GM21576 (cell line): ENCODE measurements at regions not wholly inside any gene's neighbourhood (a gene's known extent, or its start where the extent isn't known, plus 50 kb on each side); places are given as distances from the start of the nearest gene placed in this dataset.

Source experiments
- ATAC-seq: cut with Tn5 transposase; IDR thresholded peaks from one replicate; pipeline ENCODE4 v1.9.1; 2021; ENCODE audit warnings: mild to moderate bottlenecking, moderate library complexity; ENCODE audit not compliant: unreplicated experiment

- ATAC-seq = no peak
Observed at GRCh38 chr7:118671149-118671548, 446.6 kb downstream of the ANKRD7 start.

GRCh38 chr7:118684796-118685195 is 460.3 kb downstream of the ANKRD7 start:
- ATAC-seq = no peak

GRCh38 chr7:118689403-118689802 is 464.9 kb downstream of the ANKRD7 start:
- no peak for ATAC-seq

- no peak for ATAC-seq
Observed at GRCh38 chr7:118696879-118697278, 472.4 kb downstream of the ANKRD7 start.

- no peak for ATAC-seq
Observed at GRCh38 chr7:118699222-118699621, 474.7 kb downstream of the ANKRD7 start.

- no peak for ATAC-seq
Observed at GRCh38 chr7:118708741-118709140, 484.2 kb downstream of the ANKRD7 start.

GRCh38 chr7:118711688-118712087 is 487.2 kb downstream of the ANKRD7 start:
- ATAC-seq = no peak

GRCh38 chr7:118713039-118713438 is 488.5 kb downstream of the ANKRD7 start:
- no peak for ATAC-seq

GRCh38 chr7:118720632-118721031 is 496.1 kb downstream of the ANKRD7 start:
- no peak for ATAC-seq

- ATAC-seq = no peak
Observed at GRCh38 chr7:118731854-118732253, 507.4 kb downstream of the ANKRD7 start.

- no peak for ATAC-seq
Observed at GRCh38 chr7:118734541-118734940, 510.0 kb downstream of the ANKRD7 start.

- ATAC-seq = no peak
Observed at GRCh38 chr7:118735441-118735840, 510.9 kb downstream of the ANKRD7 start.

GRCh38 chr7:118737935-118738334 is 513.4 kb downstream of the ANKRD7 start:
- no peak for ATAC-seq

GRCh38 chr7:118745927-118746326 is 521.4 kb downstream of the ANKRD7 start:
- ATAC-seq = no peak

GRCh38 chr7:118747473-118747872 is 523.0 kb downstream of the ANKRD7 start:
- no peak for ATAC-seq

- no peak for ATAC-seq
Observed at GRCh38 chr7:118753479-118753878, 529.0 kb downstream of the ANKRD7 start.

- ATAC-seq = no peak
Observed at GRCh38 chr7:118754608-118755007, 530.1 kb downstream of the ANKRD7 start.

GRCh38 chr7:118755067-118755625 is 530.6 kb downstream of the ANKRD7 start:
- ATAC-seq = no peak

GRCh38 chr7:118757066-118757465 is 532.6 kb downstream of the ANKRD7 start:
- ATAC-seq = no peak

GRCh38 chr7:118758582-118758981 is 534.1 kb downstream of the ANKRD7 start:
- ATAC-seq = no peak

GRCh38 chr7:118759921-118760320 is 535.4 kb downstream of the ANKRD7 start:
- no peak for ATAC-seq

GRCh38 chr7:118762451-118762850 is 537.9 kb downstream of the ANKRD7 start:
- no peak for ATAC-seq

GRCh38 chr7:118764221-118764620 is 539.7 kb downstream of the ANKRD7 start:
- ATAC-seq = no peak
